GM23338 (cell line): ENCODE measurements at regions not wholly inside any gene's neighbourhood (a gene's known extent, or its start where the extent isn't known, plus 50 kb on each side); places are given as distances from the start of the nearest gene placed in this dataset.

ENCODE experiments used
- ATAC-seq: fragments of 200-7000 bp; cut with Tn5 transposase; 3 replicates; pipeline ENCODE4 v1.9.1; 2020
- DNase-seq: peaks from one replicate; pipeline ENCODE4 v3.0.0-alpha.2; 2015; ENCODE audit warnings: low spot score
- H2AFZ ChIP-seq: fragments of 200-600 bp; sonication (generic); 2 replicates; pipeline ENCODE4 v1.8.0; 2016; ENCODE audit warnings: antibody characterized with exemption, mild to moderate bottlenecking, moderate library complexity
- H3F3A ChIP-seq: fragments of 200-600 bp; sonication (generic); replicated peaks from 2 replicates; pipeline ENCODE4 v1.8.0; 2017; ENCODE audit warnings: antibody characterized with exemption, mixed run types, low read depth
- H3K27ac ChIP-seq: fragments of 200-600 bp; sonication (generic); 2 replicates; pipeline ENCODE4 v1.6.1; 2016; ENCODE audit warnings: low read depth
- H3K27me3 ChIP-seq: fragments of 200-600 bp; sonication (generic); 2 replicates; pipeline ENCODE4 v1.8.0; 2016; ENCODE audit warnings: mild to moderate bottlenecking, mixed run types, moderate library complexity; ENCODE audit not compliant: insufficient read depth
- H3K36me3 ChIP-seq: fragments of 200-600 bp; sonication (generic); 2 replicates; pipeline ENCODE4 v1.8.0; 2016; ENCODE audit warnings: mild to moderate bottlenecking; ENCODE audit not compliant: insufficient read depth
- H3K4me1 ChIP-seq: fragments of 200-600 bp; sonication (generic); 2 replicates; pipeline ENCODE4 v1.8.0; 2016; ENCODE audit warnings: mild to moderate bottlenecking, moderate library complexity; ENCODE audit not compliant: insufficient read depth
- H3K4me2 ChIP-seq: fragments of 200-600 bp; sonication (generic); 2 replicates; pipeline ENCODE4 v1.7.1; 2017; ENCODE audit warnings: mixed run types
- H3K4me3 ChIP-seq: fragments of 200-600 bp; sonication (generic); 2 replicates; pipeline ENCODE4 v1.6.1; 2016; ENCODE audit warnings: mixed run types
- H3K79me2 ChIP-seq: fragments of 200-600 bp; sonication (generic); replicated peaks from 2 replicates; pipeline ENCODE4 v1.8.0; 2017; ENCODE audit warnings: mild to moderate bottlenecking; ENCODE audit not compliant: insufficient read depth
- H3K9me2 ChIP-seq: fragments of 200-600 bp; sonication (generic); 2 replicates; pipeline ENCODE4 v1.8.0; 2017; ENCODE audit not compliant: insufficient read depth
- H4K20me1 ChIP-seq: fragments of 200-600 bp; sonication (generic); replicated peaks from 2 replicates; pipeline ENCODE4 v1.8.0; 2017; ENCODE audit warnings: mild to moderate bottlenecking; ENCODE audit not compliant: insufficient read depth
- H3K27ac Mint-ChIP-seq: 2 replicates; pipeline ENCODE4 v1.8.0; 2020; ENCODE audit warnings: inconsistent platforms, mild to moderate bottlenecking, moderate library complexity, mixed read lengths
- H3K27me3 Mint-ChIP-seq: 3 replicates; pipeline ENCODE4 v1.8.0; 2022; ENCODE audit warnings: low read depth, mild to moderate bottlenecking, moderate library complexity, mixed read lengths, inconsistent platforms; ENCODE audit not compliant: insufficient read depth, poor library complexity
- H3K36me3 Mint-ChIP-seq: 3 replicates; pipeline ENCODE4 v1.8.0; 2021; ENCODE audit warnings: low read depth, mild to moderate bottlenecking, inconsistent platforms, moderate library complexity, mixed read lengths
- H3K4me1 Mint-ChIP-seq: 3 replicates; pipeline ENCODE4 v1.8.0; 2020; ENCODE audit warnings: mild to moderate bottlenecking, inconsistent platforms, mixed read lengths
- H3K4me3 Mint-ChIP-seq: 3 replicates; pipeline ENCODE4 v1.8.0; 2021; ENCODE audit warnings: moderate library complexity, mild to moderate bottlenecking, inconsistent platforms, mixed read lengths
- H3K9me3 Mint-ChIP-seq: 3 replicates; pipeline ENCODE4 v1.8.0; 2020; ENCODE audit warnings: moderate library complexity, mild to moderate bottlenecking, inconsistent platforms, mixed read lengths
- CREB1 ChIP-seq: fragments of 250-450 bp; sonication (Bioruptor Pico); IDR thresholded peaks from 2 replicates; pipeline ENCODE4 v1.5.0; 2020; ENCODE audit warnings: low read depth, mild to moderate bottlenecking, moderate library complexity
- EZH2 ChIP-seq: fragments of 200-600 bp; sonication (generic); IDR thresholded peaks from one replicate; pipeline ENCODE4 v1.8.0; 2017; ENCODE audit warnings: antibody characterized with exemption, mild to moderate bottlenecking, low read depth; ENCODE audit not compliant: unreplicated experiment
- EZH2phosphoT487 ChIP-seq: fragments of 200-600 bp; sonication (generic); IDR thresholded peaks from one replicate; pipeline ENCODE4 v1.8.1; 2018; ENCODE audit warnings: antibody characterized with exemption; ENCODE audit not compliant: unreplicated experiment
- JUNB ChIP-seq: IDR thresholded peaks from one replicate; pipeline ENCODE4 v1.6.1; 2016; ENCODE audit warnings: antibody characterized with exemption; ENCODE audit not compliant: unreplicated experiment
- NANOG ChIP-seq: IDR thresholded peaks from 2 replicates; pipeline ENCODE4 v1.6.1; 2016; ENCODE audit warnings: antibody characterized with exemption, borderline replicate concordance
- POLR2AphosphoS5 ChIP-seq: IDR thresholded peaks from 2 replicates; pipeline ENCODE4 v1.6.1; 2016; ENCODE audit warnings: antibody characterized with exemption, low read depth
- STAT1 ChIP-seq: IDR thresholded peaks from one replicate; pipeline ENCODE4 v1.6.1; 2016; ENCODE audit warnings: antibody characterized with exemption; ENCODE audit not compliant: unreplicated experiment
- ZNF114 ChIP-seq: fragments of 250-450 bp; sonication (Bioruptor Pico); IDR thresholded peaks from 2 replicates; pipeline ENCODE4 v1.5.0; 2020; ENCODE audit warnings: mild to moderate bottlenecking, moderate library complexity
- ZNF331 ChIP-seq: fragments of 250-450 bp; sonication (Bioruptor Pico); IDR thresholded peaks from 2 replicates; pipeline ENCODE4 v1.5.0; 2020; ENCODE audit warnings: low read depth, mild to moderate bottlenecking, moderate library complexity
- TF ChIP-seq, protein P1 (sequence below): fragments of 250-450 bp; sonication (Bioruptor Pico); IDR thresholded peaks from 2 replicates; pipeline ENCODE4 v1.5.0; 2020; ENCODE audit warnings: mild to moderate bottlenecking, moderate library complexity
- TF ChIP-seq, protein P2 (sequence below): IDR thresholded peaks from 2 replicates; pipeline ENCODE4 v1.6.1; 2016; ENCODE audit warnings: antibody characterized with exemption
- TF ChIP-seq, protein P3 (sequence below): IDR thresholded peaks from one replicate; pipeline ENCODE4 v1.6.1; 2018; ENCODE audit warnings: antibody characterized with exemption; ENCODE audit not compliant: unreplicated experiment
- TF ChIP-seq, protein P4 (sequence below), 2 experiments: fragments of 200-600 bp in 1 of 2; sonication (generic) in 1 of 2; conservative IDR thresholded peaks; 2 replicates each; pipeline versions ENCODE4 v1.5.1 to v1.6.1; 2016 to 2017; ENCODE audit warnings: antibody characterized with exemption in 2 of 2, low read depth in 2 of 2, mild to moderate bottlenecking in 2 of 2, moderate library complexity in 1 of 2

DNA sequence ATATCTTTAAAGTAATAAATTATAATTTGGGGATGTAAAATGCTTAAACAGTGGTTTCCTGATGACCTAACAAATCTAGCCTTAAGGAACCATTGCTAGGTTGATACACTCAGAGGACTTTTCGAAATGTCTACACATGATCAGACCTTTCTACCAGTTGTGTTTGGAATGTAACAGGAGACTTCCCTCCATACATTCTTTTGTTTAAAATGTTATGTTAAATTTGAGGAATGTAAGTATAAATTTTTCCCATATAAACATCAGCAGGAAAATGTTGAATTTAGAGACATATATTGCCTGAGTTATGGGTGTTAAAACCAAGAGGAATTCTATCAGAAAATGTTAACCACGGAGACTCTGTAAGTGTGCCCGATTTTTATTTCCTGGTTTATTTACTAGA is 190.6 kb upstream of the SPRY1 start:
- Histone ChIP-seq H3K9me2 (no peaks in the 10 kb centered on the region; the same call in 1 of the 2 replicates), H4K20me1 (no peaks in the 10 kb centered on the region), H3K36me3 (no peaks in the 10 kb centered on the region), H3K4me3 (no peak overlapping the region), H3K4me1 (no peaks in the 10 kb centered on the region), H3K79me2 (no peaks in the 10 kb centered on the region), H3K27ac (no peak overlapping the region), H2AFZ (no peak overlapping the region), H3K27me3 (no peaks in the 10 kb centered on the region), H3K4me2 (no peak overlapping the region), H3F3A (no peaks in the 10 kb centered on the region)
- Mint-ChIP-seq H3K9me3 (no peaks in the 10 kb centered on the region), H3K4me1 (peaks cover 5% of the 10 kb centered on the region), H3K36me3 (peaks cover 3% of the 10 kb centered on the region; the same call in 1 of the 3 replicates), H3K27ac (no peak overlapping the region), H3K27me3 (peaks cover 2% of the 10 kb centered on the region), H3K4me3 (no peak overlapping the region)
- TF ChIP-seq, protein P1, sequence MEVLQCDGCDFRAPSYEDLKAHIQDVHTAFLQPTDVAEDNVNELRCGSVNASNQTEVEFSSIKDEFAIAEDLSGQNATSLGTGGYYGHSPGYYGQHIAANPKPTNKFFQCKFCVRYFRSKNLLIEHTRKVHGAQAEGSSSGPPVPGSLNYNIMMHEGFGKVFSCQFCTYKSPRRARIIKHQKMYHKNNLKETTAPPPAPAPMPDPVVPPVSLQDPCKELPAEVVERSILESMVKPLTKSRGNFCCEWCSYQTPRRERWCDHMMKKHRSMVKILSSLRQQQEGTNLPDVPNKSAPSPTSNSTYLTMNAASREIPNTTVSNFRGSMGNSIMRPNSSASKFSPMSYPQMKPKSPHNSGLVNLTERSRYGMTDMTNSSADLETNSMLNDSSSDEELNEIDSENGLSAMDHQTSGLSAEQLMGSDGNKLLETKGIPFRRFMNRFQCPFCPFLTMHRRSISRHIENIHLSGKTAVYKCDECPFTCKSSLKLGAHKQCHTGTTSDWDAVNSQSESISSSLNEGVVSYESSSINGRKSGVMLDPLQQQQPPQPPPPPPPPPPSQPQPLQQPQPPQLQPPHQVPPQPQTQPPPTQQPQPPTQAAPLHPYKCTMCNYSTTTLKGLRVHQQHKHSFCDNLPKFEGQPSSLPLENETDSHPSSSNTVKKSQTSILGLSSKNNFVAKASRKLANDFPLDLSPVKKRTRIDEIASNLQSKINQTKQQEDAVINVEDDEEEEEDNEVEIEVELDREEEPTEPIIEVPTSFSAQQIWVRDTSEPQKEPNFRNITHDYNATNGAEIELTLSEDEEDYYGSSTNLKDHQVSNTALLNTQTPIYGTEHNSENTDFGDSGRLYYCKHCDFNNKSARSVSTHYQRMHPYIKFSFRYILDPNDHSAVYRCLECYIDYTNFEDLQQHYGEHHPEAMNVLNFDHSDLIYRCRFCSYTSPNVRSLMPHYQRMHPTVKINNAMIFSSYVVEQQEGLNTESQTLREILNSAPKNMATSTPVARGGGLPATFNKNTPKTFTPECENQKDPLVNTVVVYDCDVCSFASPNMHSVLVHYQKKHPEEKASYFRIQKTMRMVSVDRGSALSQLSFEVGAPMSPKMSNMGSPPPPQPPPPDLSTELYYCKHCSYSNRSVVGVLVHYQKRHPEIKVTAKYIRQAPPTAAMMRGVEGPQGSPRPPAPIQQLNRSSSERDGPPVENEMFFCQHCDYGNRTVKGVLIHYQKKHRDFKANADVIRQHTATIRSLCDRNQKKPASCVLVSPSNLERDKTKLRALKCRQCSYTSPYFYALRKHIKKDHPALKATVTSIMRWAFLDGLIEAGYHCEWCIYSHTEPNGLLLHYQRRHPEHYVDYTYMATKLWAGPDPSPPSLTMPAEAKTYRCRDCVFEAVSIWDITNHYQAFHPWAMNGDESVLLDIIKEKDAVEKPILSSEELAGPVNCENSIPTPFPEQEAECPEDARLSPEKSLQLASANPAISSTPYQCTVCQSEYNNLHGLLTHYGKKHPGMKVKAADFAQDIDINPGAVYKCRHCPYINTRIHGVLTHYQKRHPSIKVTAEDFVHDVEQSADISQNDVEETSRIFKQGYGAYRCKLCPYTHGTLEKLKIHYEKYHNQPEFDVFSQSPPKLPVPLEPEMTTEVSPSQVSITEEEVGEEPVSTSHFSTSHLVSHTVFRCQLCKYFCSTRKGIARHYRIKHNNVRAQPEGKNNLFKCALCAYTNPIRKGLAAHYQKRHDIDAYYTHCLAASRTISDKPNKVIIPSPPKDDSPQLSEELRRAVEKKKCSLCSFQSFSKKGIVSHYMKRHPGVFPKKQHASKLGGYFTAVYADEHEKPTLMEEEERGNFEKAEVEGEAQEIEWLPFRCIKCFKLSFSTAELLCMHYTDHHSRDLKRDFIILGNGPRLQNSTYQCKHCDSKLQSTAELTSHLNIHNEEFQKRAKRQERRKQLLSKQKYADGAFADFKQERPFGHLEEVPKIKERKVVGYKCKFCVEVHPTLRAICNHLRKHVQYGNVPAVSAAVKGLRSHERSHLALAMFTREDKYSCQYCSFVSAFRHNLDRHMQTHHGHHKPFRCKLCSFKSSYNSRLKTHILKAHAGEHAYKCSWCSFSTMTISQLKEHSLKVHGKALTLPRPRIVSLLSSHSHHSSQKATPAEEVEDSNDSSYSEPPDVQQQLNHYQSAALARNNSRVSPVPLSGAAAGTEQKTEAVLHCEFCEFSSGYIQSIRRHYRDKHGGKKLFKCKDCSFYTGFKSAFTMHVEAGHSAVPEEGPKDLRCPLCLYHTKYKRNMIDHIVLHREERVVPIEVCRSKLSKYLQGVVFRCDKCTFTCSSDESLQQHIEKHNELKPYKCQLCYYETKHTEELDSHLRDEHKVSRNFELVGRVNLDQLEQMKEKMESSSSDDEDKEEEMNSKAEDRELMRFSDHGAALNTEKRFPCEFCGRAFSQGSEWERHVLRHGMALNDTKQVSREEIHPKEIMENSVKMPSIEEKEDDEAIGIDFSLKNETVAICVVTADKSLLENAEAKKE (CRISPR knock-in tag), result no peak
- TF ChIP-seq EZH2 (no peak), ZNF114 (CRISPR knock-in tag) (no peak), JUNB (no peak), STAT1 (no peak), ZNF331 (CRISPR knock-in tag) (no peak), NANOG (no peak), CREB1 (CRISPR knock-in tag) (no peak), EZH2phosphoT487 (no peak), POLR2AphosphoS5 (no peak)
- TF ChIP-seq, protein P2, sequence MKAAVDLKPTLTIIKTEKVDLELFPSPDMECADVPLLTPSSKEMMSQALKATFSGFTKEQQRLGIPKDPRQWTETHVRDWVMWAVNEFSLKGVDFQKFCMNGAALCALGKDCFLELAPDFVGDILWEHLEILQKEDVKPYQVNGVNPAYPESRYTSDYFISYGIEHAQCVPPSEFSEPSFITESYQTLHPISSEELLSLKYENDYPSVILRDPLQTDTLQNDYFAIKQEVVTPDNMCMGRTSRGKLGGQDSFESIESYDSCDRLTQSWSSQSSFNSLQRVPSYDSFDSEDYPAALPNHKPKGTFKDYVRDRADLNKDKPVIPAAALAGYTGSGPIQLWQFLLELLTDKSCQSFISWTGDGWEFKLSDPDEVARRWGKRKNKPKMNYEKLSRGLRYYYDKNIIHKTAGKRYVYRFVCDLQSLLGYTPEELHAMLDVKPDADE, result no peak
- TF ChIP-seq, protein P3, sequence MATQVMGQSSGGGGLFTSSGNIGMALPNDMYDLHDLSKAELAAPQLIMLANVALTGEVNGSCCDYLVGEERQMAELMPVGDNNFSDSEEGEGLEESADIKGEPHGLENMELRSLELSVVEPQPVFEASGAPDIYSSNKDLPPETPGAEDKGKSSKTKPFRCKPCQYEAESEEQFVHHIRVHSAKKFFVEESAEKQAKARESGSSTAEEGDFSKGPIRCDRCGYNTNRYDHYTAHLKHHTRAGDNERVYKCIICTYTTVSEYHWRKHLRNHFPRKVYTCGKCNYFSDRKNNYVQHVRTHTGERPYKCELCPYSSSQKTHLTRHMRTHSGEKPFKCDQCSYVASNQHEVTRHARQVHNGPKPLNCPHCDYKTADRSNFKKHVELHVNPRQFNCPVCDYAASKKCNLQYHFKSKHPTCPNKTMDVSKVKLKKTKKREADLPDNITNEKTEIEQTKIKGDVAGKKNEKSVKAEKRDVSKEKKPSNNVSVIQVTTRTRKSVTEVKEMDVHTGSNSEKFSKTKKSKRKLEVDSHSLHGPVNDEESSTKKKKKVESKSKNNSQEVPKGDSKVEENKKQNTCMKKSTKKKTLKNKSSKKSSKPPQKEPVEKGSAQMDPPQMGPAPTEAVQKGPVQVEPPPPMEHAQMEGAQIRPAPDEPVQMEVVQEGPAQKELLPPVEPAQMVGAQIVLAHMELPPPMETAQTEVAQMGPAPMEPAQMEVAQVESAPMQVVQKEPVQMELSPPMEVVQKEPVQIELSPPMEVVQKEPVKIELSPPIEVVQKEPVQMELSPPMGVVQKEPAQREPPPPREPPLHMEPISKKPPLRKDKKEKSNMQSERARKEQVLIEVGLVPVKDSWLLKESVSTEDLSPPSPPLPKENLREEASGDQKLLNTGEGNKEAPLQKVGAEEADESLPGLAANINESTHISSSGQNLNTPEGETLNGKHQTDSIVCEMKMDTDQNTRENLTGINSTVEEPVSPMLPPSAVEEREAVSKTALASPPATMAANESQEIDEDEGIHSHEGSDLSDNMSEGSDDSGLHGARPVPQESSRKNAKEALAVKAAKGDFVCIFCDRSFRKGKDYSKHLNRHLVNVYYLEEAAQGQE, result no peak
- TF ChIP-seq, protein P4, sequence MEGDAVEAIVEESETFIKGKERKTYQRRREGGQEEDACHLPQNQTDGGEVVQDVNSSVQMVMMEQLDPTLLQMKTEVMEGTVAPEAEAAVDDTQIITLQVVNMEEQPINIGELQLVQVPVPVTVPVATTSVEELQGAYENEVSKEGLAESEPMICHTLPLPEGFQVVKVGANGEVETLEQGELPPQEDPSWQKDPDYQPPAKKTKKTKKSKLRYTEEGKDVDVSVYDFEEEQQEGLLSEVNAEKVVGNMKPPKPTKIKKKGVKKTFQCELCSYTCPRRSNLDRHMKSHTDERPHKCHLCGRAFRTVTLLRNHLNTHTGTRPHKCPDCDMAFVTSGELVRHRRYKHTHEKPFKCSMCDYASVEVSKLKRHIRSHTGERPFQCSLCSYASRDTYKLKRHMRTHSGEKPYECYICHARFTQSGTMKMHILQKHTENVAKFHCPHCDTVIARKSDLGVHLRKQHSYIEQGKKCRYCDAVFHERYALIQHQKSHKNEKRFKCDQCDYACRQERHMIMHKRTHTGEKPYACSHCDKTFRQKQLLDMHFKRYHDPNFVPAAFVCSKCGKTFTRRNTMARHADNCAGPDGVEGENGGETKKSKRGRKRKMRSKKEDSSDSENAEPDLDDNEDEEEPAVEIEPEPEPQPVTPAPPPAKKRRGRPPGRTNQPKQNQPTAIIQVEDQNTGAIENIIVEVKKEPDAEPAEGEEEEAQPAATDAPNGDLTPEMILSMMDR (conservative IDR thresholded peaks at IDR 0.05; ENCODE audit: low read depth in 2 of 2), result no peak
- DNase-seq, result no peak
- ATAC-seq, result no peak
